Suprapubic skin (tissue), 4 donors: ENCODE measurements at regions not wholly inside any gene's neighbourhood (a gene's known extent, or its start where the extent isn't known, plus 50 kb on each side); places are given as distances from the start of the nearest gene placed in this dataset.
"Not testable (repeated sequence)": the region's sequence is repeated elsewhere in the genome, so short reads cannot be mapped to it uniquely, and the experiment has no call there.

Source experiments
- DNase-seq, 2 donors: peaks; one replicate each; pipeline ENCODE4 v3.0.0-alpha.2; 2019; ENCODE audit warnings: low spot score in 2 of 2
- H3K27ac ChIP-seq: fragments of 200-600 bp; sonication (generic); one replicate; pipeline ENCODE4 v1.5.1; 2019
- H3K27me3 ChIP-seq: fragments of 200-600 bp; sonication (generic); one replicate; pipeline ENCODE4 v1.5.1; 2019
- H3K36me3 ChIP-seq: fragments of 200-600 bp; sonication (generic); one replicate; pipeline ENCODE4 v1.5.1; 2019
- H3K4me1 ChIP-seq: fragments of 200-600 bp; sonication (generic); one replicate; pipeline ENCODE4 v1.5.1; 2019
- H3K4me3 ChIP-seq: fragments of 200-600 bp; sonication (generic); one replicate; pipeline ENCODE4 v1.5.1; 2019; ENCODE audit warnings: mild to moderate bottlenecking
- H3K9me3 ChIP-seq: fragments of 200-600 bp; sonication (generic); one replicate; pipeline ENCODE4 v1.5.1; 2019
- EP300 ChIP-seq: sonication (generic); formaldehyde crosslinking; IDR thresholded peaks from one replicate; pipeline ENCODE4 v1.6.1; 2017; ENCODE audit warnings: antibody characterized with exemption
- POLR2A ChIP-seq, 2 donors: fragments of 450-650 bp; IDR thresholded peaks; one replicate each; pipeline ENCODE4 v1.6.1; 2017; ENCODE audit warnings: antibody characterized with exemption in 2 of 2, mild to moderate bottlenecking in 2 of 2, moderate library complexity in 2 of 2
- POLR2AphosphoS5 ChIP-seq, 3 donors: sonication (generic); formaldehyde crosslinking; IDR thresholded peaks; one replicate each; pipeline ENCODE4 v1.6.1; 2017; ENCODE audit warnings: antibody characterized with exemption in 3 of 3
- WGBS: methylation state at CpG from one replicate; pipeline ENCODE4 v1.1.5; 2018; 5-methylcytosine and 5-hydroxymethylcytosine counted together
- TF ChIP-seq, protein P1 (sequence below), 2 donors: fragments of 200-600 bp in 1 of 2; fragments of 450-650 bp in 1 of 2; sonication (generic) in 1 of 2; IDR thresholded peaks; one replicate each; pipeline ENCODE4 v1.5.1; 2016 to 2019; ENCODE audit warnings: antibody characterized with exemption in 2 of 2, mild to moderate bottlenecking in 1 of 2, moderate library complexity in 1 of 2

DNA sequence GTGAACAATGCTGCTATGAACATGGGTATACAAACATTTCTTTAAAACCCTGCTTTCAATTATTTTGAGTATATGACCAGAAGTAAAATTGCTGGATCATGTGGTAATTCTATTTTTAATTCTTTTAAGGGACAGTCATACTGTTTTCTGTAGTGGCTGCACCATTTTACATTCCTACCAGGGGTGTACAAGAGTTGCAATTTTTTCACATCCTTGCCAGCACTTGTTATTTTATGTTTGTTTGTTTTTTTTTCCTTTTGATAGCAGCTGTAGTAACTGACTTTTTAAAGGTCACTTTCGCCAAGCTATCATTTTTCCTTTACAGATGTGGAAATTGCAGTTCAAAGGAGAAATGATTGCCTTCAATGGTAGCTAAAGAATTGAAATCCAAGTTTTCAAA, 99.5 kb downstream of the GPR85 start:
- H3K27ac ChIP-seq, result no peak overlapping the region
- H3K27me3 ChIP-seq, result no peaks in the 10 kb centered on the region
- no peak for TF ChIP-seq POLR2A (IDR thresholded peaks at IDR 0.05)
- TF ChIP-seq, protein P1, sequence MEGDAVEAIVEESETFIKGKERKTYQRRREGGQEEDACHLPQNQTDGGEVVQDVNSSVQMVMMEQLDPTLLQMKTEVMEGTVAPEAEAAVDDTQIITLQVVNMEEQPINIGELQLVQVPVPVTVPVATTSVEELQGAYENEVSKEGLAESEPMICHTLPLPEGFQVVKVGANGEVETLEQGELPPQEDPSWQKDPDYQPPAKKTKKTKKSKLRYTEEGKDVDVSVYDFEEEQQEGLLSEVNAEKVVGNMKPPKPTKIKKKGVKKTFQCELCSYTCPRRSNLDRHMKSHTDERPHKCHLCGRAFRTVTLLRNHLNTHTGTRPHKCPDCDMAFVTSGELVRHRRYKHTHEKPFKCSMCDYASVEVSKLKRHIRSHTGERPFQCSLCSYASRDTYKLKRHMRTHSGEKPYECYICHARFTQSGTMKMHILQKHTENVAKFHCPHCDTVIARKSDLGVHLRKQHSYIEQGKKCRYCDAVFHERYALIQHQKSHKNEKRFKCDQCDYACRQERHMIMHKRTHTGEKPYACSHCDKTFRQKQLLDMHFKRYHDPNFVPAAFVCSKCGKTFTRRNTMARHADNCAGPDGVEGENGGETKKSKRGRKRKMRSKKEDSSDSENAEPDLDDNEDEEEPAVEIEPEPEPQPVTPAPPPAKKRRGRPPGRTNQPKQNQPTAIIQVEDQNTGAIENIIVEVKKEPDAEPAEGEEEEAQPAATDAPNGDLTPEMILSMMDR (IDR thresholded peaks at IDR 0.05), result no peak
- TF ChIP-seq POLR2AphosphoS5 (IDR thresholded peaks at IDR 0.05), result no peak
- no peak for TF ChIP-seq EP300
- no peak for DNase-seq
- H3K4me3 ChIP-seq, result no peak overlapping the region
- no peaks in the 10 kb centered on the region for H3K4me1 ChIP-seq
- H3K36me3 ChIP-seq, result no peaks in the 10 kb centered on the region
- WGBS, result 88% methylated on average over 1 of the region's 1 CpG
- no peaks in the 10 kb centered on the region for H3K9me3 ChIP-seq

DNA sequence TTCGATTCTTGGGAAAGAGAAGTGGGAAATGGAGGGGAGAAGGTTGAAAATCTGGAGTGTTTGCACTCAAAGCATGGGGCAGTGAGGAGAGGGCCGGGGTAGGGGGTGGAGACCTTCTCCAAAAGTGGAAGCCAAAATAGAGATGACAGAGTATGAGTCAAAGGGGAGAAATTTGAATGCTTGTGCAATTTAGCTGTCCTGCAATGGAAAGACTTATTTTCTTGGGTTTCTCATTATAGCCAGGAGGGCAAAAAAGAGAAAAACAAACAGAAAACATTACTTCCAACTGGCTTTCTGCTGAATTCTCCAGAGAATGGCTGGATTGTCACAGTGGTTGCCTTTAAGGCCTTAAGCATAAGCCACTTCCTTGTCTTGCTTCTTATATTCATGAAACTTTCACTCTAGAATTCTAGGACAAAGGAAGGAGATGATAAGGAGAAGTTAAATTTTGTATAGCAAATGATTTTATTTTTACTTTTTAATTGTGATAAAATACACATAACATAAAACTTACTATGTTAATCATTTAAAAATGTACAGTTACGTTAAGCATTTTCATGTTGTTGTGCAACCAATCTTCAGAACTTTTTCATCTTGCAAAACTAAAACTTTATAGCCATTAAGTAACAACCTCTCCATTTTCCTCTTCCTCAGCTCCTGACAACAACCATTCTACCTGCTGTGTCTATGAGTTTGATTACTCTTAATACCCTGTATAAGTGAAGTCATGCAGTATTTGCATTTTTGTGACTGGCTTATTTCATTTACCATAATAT, 100.2 kb downstream of the GPR85 start:
- H3K36me3 ChIP-seq, result no peaks in the 10 kb centered on the region
- H3K27me3 ChIP-seq, result no peaks in the 10 kb centered on the region
- H3K9me3 ChIP-seq, result no peaks in the 10 kb centered on the region
- H3K4me3 ChIP-seq, result no peak overlapping the region
- no peak for TF ChIP-seq POLR2AphosphoS5 (IDR thresholded peaks at IDR 0.05)
- TF ChIP-seq EP300, result no peak
- TF ChIP-seq POLR2A (IDR thresholded peaks at IDR 0.05), result no peak
- TF ChIP-seq, protein P1 (IDR thresholded peaks at IDR 0.05), result no peak
- H3K4me1 ChIP-seq, result no peaks in the 10 kb centered on the region
- H3K27ac ChIP-seq, result no peak overlapping the region
- 44% methylated on average over 3 of the region's 3 CpGs for WGBS
- DNase-seq, result no peak

DNA sequence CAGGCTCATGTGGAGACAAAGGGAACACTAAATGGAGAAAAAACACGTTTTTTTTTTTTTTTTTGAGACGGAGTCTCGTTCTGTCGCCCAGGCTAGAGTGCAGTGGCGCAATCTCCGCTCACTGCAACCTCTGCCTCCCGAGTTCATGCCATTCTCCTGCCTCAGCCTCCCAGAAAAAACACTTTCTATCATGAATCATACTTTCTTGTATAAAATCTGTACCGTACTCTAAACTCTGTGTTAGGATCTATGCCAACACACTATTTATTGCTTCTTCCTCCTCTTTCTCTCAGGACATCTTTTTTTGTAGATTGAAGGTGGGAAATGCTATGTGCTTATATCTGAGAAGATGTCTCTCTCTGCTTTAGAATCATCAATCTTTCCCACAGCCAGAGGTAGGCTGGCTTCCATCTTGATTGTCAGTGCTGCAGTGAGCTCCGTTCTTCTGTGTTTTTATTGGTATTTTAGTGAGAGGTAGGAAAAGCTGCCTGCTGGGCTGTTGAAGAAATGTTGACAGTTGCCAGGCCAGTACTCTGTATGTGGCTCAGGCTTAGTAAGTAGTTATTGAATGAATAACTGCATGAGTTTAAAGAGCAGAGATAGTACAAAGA, 101.1 kb downstream of the GPR85 start:
- Histone ChIP-seq H3K27me3 (no peaks in the 10 kb centered on the region), H3K9me3 (no peaks in the 10 kb centered on the region), H3K36me3 (no peaks in the 10 kb centered on the region), H3K27ac (no peak overlapping the region), H3K4me3 (no peak overlapping the region), H3K4me1 (no peaks in the 10 kb centered on the region)
- no peak for DNase-seq
- TF ChIP-seq POLR2AphosphoS5 (IDR thresholded peaks at IDR 0.05) (no peak), EP300 (no peak), POLR2A (IDR thresholded peaks at IDR 0.05) (no peak)
- TF ChIP-seq, protein P1 (IDR thresholded peaks at IDR 0.05), result no peak
- 49% methylated on average over 9 of the region's 9 CpGs for WGBS

DNA sequence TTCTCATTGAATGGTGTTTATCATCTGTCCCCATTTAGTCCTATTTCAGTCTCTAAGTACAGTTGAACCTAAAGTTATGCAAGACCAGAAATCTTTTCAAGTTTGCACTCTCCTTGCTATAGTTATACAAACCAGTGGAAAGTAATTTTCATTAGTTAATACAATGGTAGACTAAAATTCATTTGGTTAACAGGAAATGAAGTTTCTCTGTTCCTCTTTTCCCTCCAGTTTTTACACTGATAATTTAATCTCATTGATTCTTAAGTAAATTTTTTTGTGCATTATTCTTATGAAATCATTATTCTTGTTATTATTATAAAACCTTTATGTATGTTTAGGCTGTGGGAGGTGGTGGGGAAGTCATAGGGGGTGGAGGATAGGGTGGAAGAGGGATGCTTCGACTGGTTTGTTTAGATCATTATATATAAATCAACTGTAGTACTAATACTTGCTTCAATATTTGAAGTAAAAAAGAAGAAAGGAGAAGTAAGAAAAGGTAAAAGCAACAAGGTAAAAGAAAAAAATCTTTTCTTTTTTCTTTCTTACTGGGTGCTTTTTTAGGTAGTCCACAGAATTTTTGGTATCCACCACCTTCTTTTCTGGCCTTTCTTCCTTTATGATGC, 104.1 kb downstream of the GPR85 start:
- no peaks in the 10 kb centered on the region for H3K36me3 ChIP-seq
- H3K27ac ChIP-seq, result no peak overlapping the region
- TF ChIP-seq EP300 (no peak), POLR2A (IDR thresholded peaks at IDR 0.05) (no peak), POLR2AphosphoS5 (IDR thresholded peaks at IDR 0.05) (no peak)
- TF ChIP-seq, protein P1 (IDR thresholded peaks at IDR 0.05), result no peak
- H3K4me3 ChIP-seq, result no peak overlapping the region
- no peaks in the 10 kb centered on the region for H3K9me3 ChIP-seq
- H3K4me1 ChIP-seq, result no peaks in the 10 kb centered on the region
- DNase-seq, result no peak
- H3K27me3 ChIP-seq, result no peaks in the 10 kb centered on the region
- WGBS, result 68% methylated on average over 1 of the region's 1 CpG

- Histone ChIP-seq H3K27ac (no peak overlapping the region), H3K9me3 (no peaks in the 10 kb centered on the region), H3K4me3 (no peak overlapping the region), H3K4me1 (no peaks in the 10 kb centered on the region), H3K27me3 (no peaks in the 10 kb centered on the region), H3K36me3 (no peaks in the 10 kb centered on the region)
- TF ChIP-seq, protein P1 (IDR thresholded peaks at IDR 0.05), result no peak
- no peak for TF ChIP-seq EP300
- TF ChIP-seq POLR2AphosphoS5 (IDR thresholded peaks at IDR 0.05), result no peak
- TF ChIP-seq POLR2A (IDR thresholded peaks at IDR 0.05), result no peak
- no peak for DNase-seq
- 70% methylated on average over 1 of the region's 1 CpG for WGBS
These were observed 104.7 kb downstream of the GPR85 start for GRCh38 chr7:112981966-112982365.

GRCh38 chr7:112979055-112979454, 107.6 kb downstream of the GPR85 start:
- H3K4me1 ChIP-seq, result not testable (repeated sequence)
- 60% methylated on average over 3 of the region's 3 CpGs for WGBS

GRCh38 chr7:112977244-112977955, 109.2 kb downstream of the GPR85 start:
- WGBS, result 57% methylated on average over 8 of the region's 8 CpGs
- H3K27me3 ChIP-seq, DNase-seq, H3K9me3 ChIP-seq, H3K4me3 ChIP-seq, H3K36me3 ChIP-seq, H3K4me1 ChIP-seq, H3K27ac ChIP-seq: not testable (repeated sequence)

More at GRCh38 chr7:112979055-112979454, 107.6 kb downstream of the GPR85 start:
- H3K27ac ChIP-seq, DNase-seq, H3K9me3 ChIP-seq, H3K4me3 ChIP-seq, H3K27me3 ChIP-seq, H3K36me3 ChIP-seq: not testable (repeated sequence)
